ENCODE measurements at regions not wholly inside any gene's neighbourhood (a gene's known extent, or its start where the extent isn't known, plus 50 kb on each side); places are given as distances from the start of the nearest gene placed in this dataset.

GRCh38 chr15:98385752-98386381 is 262.5 kb upstream of the IGF1R start:
- TF ChIP-seq, protein P1, sequence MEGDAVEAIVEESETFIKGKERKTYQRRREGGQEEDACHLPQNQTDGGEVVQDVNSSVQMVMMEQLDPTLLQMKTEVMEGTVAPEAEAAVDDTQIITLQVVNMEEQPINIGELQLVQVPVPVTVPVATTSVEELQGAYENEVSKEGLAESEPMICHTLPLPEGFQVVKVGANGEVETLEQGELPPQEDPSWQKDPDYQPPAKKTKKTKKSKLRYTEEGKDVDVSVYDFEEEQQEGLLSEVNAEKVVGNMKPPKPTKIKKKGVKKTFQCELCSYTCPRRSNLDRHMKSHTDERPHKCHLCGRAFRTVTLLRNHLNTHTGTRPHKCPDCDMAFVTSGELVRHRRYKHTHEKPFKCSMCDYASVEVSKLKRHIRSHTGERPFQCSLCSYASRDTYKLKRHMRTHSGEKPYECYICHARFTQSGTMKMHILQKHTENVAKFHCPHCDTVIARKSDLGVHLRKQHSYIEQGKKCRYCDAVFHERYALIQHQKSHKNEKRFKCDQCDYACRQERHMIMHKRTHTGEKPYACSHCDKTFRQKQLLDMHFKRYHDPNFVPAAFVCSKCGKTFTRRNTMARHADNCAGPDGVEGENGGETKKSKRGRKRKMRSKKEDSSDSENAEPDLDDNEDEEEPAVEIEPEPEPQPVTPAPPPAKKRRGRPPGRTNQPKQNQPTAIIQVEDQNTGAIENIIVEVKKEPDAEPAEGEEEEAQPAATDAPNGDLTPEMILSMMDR (IDR thresholded peaks at IDR 0.05): no peak
- no peak for TF ChIP-seq POLR2A (IDR thresholded peaks at IDR 0.05)

Measured in esophagus squamous epithelium (tissue), 4 donors.